HG03575 (cell line): ENCODE measurements at regions not wholly inside any gene's neighbourhood (a gene's known extent, or its start where the extent isn't known, plus 50 kb on each side); places are given as distances from the start of the nearest gene placed in this dataset.

ENCODE experiments used
- ATAC-seq: cut with Tn5 transposase; IDR thresholded peaks from one replicate; pipeline ENCODE4 v1.9.1; 2021; ENCODE audit not compliant: unreplicated experiment, insufficient number of reproducible peaks, low FRiP score; ENCODE audit errors: extremely low read depth

DNA sequence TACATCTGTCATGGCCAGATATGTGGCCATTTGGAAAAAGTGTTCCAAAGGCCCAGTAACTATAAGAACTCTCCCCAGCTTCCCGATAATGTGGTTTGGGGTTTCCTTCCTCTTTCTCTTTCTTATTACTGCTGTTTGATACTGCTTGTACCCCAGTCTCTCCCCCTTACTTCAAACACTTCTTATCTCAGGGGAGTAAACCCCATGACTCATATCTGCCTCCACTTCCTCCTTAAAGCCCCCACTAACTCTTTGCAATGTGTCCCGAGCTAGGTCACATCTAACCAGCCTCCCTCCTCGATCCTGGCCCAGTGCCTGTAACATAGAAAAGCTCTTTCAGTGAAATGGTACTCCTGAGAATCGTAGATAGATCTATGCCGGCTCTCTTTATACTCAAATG is 82.4 kb upstream of the STARD13 start:
- ATAC-seq: no peak

DNA sequence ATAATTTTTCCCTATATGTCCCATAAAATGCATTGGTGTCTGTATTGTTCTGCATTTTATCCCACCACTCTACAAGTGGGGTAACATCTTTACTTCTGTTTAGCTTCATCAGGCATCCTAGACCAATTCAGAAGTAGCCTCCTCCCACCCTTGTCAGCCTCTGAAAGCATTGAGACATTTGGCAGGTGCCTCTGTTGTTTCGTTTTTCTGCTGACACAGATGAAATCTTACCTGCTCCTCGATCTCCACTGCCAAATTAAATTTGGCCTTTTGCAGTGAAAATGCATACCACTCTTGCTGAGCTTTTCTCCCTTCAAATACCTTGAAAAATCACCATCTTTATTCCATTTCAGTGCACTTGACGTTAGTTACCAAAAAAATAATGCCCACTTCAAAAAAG is 83.5 kb upstream of the STARD13 start:
- no peak for ATAC-seq

DNA sequence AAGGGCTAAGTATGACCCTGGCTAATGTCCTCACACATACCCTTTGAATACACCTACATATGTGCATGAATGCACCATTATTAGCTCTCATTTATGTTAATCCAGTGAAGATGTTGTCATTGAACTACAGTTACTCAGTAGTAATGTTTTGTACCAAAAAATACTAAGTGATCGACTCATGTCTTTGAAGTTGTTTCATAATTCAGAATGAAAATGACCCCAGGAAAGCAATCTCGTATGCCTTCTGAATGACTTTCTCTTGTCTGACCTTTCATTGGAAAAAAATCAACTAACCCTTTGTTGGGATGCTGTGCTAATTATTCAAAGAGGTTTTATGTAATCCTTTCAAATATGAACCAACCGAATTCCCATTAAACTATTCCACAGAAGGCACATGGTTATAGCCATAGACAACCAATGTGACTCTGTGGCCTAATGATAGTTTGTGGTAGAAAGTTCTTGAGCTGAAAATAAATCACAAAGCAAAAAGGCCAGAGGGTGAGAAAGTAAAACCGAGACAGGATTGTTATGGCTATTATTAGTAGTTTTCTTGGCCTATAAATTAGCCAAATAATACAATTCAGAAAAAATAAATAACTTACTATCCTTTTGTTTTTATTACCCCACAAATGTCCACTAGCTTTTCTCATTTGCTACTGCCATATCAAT is 86.8 kb upstream of the STARD13 start:
- ATAC-seq: no peak

DNA sequence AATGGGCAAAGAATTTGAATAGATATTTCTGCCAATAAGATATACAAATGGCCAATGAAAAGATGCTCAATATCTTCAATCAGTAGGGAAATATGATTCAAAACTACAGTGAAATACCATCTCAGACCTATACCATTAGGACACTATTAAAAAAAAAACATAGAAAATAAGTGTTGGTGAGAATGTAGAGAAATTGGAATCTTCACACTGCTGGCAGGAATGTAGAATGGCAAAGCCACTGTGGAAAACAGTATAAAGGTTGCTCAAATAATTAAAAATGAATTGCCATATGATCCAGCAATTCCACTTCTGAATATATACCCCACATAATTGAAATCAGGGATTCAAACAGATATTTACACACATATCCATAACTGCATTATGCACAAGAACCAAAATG is 88.1 kb upstream of the STARD13 start:
- ATAC-seq: no peak

DNA sequence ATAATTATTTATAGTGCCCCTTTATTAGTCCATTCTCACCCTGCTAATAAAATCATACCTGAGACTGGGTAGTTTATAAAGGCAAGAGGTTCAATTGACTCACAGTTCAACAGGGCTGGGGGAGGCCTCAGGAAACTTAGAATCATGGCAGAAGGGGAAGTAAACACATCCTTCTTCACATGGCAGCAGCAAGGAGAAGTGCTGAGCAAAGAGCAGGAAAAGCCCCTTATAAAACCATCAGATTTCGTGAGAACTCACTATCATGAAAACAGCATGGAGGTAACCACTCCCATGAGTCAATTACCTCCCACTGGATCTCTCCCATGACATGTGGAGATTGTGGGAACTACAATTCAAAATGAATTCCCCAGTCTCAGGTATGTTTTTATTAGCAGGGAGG is 89.9 kb upstream of the STARD13 start:
- no peak for ATAC-seq

DNA sequence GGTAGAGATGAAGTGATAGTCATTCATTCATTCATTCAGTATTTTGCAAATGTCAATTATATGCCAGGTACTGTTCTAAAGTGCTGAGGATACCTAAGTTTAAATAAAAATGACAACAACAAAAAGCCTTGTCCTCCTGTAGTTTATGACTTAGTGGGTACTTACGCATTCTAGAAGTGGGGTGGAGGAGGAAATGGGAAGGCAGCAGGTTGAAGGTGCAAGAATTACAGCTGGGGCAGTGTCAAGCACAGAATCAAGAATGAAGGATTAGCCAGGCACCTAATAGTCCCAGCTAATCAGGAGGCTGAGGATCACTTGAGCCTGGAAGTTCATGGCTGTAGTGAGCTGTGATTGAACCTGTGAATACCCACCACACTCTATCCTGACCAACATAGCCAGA is 90.7 kb upstream of the STARD13 start:
- ATAC-seq: no peak

DNA sequence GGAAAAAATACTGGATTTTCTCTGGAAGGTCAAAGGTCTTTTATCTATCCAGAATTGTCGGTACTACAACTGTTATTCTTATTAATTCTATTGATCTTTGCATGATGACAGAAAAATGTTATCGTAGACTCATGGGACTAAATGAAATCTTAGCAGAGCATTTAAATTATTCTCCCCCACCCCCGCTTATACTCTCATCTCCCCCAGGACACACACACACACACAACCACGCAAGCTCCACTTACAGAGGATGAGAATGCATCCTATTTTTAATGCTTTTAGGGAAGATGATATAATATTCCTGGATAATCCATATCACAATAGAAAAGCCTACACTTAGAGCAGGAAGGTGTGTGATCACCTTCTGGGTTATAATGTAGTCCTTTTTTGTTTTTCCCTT is 91.9 kb upstream of the STARD13 start:
- ATAC-seq: no peak

DNA sequence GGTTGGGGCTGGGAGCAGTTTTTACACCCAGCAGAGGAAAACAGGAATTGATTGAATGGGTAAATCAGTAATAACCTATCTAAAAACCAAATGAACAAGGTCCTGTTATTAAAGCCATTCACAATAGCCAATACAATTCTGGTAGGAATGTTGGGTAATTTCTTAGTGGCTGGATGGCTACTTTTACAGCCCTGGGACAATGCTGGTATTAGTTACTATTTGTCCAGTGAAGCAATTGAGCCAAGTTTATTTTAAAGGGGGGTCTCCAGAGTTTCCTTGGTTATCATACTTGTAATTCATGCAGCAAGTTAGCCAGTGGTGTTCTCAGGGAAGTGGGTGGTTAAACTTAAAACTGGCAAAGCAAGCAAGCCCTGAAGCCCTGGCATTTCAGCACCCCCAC is 92.3 kb upstream of the STARD13 start:
- ATAC-seq: no peak

DNA sequence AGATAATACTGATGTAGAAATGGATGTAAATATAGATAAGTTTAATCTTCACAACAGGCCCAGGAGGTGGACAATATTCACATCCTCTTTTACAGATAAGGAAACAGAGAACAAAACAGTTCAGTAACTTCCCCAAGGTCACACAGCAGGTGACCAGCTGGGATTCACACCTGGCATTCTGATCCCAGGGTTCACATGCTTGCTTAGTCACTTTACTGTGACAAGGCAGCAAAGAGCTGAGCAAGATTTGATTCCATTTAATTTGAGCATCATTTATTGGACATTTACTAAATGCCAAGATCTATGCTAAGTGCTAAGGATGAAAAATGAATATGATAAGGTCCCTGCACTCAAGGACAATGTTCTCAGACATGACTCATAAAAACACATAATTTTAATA is 94.1 kb upstream of the STARD13 start:
- no peak for ATAC-seq

DNA sequence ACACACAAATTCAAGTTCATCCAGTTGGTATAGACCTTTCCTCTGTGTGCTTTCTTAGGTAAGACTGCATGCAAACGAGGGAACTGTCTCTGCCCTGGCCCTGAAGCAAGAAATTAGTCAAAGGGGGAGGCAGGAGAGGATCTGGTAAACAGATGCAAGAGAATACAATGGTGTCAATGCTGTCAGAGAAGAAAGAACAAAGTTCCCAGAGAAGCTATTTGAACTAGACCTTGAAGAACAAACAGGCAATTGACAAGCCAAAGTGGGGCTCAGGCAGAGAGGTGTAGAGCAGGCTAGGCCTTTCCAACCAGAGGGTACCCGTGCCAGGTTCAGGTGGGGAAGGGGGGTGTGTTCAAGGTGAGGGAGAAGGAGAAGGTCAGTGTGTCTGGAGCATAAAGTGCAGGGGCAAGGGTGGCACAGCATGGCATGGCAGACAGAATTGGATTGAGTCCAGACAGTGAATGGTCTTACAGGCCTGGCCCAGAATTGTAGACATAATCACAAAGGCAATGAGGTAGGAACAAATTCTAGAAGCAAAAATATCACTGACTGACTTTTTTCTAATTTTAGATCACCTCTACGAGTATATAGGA is 95.0 kb upstream of the STARD13 start:
- no peak for ATAC-seq

DNA sequence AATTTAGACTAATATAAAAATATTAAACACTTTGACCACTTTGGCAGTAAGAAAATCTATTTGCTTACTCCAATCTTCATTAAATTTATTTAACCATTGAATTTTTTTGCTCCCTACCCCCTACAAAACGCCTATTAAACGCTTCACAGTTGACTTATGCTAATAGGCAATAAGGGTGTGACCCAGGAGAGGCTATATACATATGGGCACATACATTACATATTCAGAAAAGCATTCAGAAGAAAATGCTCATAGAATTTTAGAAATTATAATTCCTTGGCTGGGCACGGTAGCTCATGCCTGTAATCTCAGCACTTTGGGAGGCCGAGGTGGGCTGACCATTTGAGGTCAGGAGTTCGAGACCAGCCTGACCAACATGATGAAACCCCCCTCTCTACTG is 95.6 kb upstream of the STARD13 start:
- ATAC-seq: no peak

DNA sequence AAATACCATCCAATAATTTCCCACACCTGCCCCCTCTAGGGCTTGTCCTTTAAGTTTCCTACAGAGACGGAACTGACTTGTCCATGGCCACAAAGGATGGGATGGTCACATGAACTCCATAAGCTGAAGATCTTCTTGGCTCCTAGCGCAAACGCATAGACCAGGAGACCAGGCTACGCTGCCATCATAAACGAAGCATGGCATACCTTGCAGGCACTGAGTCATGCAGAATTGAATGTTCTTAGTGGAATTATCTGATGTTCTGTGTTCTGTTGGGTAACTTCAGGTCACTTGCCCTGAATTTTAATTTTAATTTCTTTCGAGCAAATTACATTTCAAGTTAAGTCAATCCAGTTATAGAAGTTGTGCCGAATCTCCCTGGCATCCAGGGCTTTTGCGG is 96.4 kb upstream of the STARD13 start:
- no peak for ATAC-seq

DNA sequence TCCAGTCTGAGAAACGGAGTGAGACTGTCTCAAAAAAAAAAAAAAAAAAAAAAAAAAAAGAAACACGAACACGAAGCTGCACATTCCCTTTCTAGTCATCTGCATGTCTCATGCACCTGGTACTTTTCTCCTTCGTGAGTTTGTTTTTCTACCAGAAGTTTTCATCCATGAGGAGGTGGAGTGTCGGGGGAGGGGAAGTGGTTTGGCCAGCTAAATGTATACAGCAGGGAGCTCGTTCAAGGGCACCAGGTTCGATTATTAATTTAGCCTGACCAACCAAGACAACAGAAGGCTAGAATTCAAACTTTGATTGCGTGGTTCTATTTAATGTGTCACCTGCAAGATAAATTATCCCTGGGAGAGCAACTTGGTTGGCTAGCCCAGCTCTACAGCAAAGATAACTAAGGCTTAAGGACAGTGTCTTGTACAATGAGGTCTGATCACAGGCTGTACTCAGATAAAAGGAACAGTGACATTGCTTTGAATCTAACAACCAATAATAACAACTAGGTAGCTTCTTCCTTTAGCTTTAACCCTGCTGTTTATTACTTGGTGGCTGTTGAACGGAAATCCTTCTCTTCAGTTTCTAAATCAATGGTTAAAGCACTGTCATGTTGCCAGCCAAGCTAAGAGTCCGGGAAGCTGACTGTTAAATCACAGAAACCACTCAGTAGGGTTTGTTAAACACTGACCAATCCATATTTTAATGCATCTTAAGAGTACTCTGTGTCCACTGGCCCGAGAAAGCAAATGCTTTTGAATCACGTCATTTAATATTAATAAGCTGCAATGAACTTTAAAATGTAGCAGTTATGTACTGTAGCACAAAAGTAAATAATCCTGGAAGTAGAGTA is 98.4 kb upstream of the STARD13 start:
- ATAC-seq: no peak

DNA sequence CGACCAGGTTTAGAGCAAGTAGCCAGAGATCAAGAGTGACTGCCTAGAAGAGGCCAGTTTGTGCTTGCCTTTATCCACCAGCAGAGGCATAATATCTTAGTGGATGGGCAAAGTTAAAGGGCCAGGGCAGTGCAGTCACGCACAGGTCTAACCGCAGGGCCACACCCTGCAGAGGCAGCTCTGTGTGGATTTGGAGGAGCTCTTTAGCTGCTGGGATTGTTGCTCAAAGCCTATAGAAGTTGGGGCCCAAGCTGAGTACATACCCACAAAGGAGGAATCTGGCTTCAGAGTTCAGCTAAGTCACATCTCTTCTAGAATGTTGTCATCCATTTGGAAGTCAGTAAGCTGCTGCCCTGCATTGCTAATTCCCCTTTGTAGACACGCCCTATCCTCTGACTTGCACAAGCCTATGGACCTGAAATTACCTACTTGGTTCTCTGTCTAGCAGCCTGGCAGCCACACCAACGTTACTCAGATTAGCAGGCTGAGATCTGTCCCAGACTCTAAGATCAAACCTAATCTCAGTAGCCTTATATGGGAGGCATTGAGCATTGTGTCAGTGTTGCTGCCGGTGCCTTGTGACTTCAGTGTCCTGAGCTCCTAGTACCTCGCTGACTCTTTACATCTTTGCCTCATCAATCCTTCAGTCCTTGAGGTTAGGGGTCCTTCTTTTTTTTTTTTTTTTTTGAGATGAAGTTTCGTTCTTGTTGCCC is 102.9 kb upstream of the STARD13 start:
- no peak for ATAC-seq

DNA sequence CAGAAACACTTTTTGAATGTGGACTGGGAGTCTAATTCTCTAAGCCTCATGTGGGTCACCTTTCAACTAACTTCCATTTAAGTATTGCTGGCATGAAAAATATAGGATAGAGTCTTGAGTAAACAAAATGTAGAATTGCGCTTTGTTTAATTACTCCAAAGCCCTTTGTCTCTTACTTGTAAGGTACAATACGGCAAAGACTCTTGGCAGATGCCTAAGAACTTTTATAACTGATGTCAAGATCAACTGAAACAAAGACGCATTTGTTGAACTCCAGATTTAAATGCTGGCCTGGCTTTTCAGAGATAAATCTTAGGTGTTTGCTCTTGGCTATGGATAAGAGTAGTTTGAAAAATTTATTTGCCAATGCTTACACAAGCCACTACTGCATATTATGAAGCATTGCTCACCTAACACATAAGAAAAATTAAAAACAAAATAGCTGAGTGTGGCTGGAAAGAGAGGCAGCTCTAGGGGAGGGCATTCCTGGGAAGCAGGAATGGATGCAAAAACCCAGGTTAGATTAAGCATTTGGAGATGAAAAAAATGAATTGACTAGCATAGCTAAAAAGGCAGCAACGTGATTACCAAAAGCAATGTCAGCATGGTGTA is 107.3 kb upstream of the STARD13 start:
- no peak for ATAC-seq

DNA sequence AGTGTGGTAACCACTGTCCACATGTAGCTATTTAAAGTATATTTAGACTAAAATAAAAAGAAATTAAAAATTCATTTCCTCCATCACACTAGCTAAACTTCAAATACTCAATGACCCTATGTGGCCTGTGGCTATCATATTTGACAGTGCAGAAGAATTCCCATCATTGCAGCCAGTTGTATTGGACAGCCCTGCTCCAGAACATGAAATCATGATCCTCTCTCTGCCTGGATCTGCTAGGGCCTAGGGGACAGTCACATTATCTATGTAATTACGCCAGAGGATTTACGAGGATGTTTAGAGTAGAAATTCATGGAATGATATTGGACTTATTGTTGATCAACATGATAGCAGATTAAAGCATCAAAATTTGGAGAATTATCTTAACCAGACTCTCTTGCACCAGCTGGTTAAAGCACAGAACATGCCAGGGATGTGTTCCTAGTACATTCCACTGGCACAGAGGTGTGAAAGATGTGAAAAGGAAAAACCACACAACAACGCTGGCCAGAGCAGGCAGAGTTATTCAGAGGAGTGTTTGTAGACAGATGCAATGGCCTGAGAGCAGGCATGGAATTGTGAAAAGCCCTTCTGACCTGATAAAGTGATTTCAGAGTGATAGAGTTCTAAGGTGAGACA is 108.9 kb upstream of the STARD13 start:
- ATAC-seq: no peak

DNA sequence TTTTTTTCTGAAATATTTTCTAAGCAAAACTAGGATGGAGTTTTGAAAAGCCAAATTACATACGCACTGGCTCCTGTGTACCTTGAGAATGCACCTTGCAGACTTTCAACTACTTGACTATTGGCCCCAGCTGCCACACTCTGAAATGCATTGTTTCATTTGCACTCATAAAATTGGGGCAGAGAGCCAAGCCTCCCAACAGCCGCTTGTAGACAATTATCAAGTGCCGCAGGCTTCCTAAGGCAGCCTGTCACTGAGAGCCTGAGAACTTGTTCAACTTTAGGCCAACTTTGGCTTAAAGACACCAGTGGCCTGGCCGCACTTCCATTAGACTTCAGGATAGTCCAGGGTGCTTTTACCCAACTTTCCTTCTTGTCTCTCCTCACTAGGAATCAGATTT is 115.7 kb upstream of the STARD13 start:
- ATAC-seq: no peak

DNA sequence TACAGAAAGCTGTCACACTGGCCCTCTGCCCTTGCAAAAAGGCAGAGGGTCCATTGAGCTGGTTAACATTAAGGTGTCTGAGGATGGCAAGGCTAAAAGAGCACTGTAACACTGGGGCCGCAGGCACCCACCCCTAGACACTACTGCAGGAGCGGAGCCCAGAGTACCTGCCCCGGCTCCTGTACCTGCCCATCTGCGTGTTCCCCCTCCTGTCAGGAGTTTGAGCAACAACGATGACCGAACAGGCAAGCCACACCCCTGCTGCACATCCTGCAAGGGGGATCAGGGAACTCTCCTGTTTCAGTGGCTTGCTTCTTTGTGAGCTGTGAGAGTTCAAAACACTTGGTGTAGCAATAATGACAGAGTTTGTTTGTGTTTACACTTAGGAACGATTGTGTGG is 117.4 kb upstream of the STARD13 start:
- ATAC-seq: no peak

DNA sequence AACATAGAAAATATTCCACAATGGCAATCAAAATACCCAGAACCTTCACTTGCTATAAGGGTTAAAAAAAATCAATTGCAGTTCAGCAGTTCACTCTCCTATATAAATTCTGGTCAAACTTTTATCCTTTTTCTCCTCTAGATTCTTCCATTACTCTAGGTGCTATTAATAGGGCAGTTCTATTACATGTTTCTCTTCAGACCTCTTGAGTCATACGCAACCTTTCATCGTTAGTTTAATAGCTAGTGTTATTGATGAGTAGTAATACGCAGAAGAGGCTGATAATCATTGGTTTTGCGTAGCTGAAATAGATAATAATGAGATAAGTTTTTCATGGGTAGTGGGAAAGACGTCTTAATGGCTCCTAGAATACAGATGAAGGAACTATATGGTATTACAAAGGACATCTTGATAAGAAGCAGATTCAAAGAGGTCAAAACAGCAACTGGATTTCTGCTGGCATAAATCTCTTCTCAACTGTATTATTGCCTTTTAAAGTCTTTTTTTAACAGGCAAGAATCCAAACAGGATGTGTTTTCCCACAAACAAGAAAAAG is 118.3 kb upstream of the STARD13 start:
- no peak for ATAC-seq
